IPS-11a (cell line): ENCODE measurements at regions not wholly inside any gene's neighbourhood (a gene's known extent, or its start where the extent isn't known, plus 50 kb on each side); places are given as distances from the start of the nearest gene placed in this dataset.
"Not testable (repeated sequence)": the region's sequence is repeated elsewhere in the genome, so short reads cannot be mapped to it uniquely, and the experiment has no call there.

Source experiments
- H3K4me3 ChIP-seq: one replicate; pipeline ENCODE4 v1.5.1; 2013; ENCODE audit warnings: low read depth, low read length, control low read depth

- H3K4me3 ChIP-seq = no peak overlapping the region
Observed at GRCh38 chr13:54387625-54388024, 1359.0 kb downstream of the OLFM4 start.

GRCh38 chr13:54390841-54391240 lies 1362.2 kb downstream of the OLFM4 start:
- no peak overlapping the region for H3K4me3 ChIP-seq

GRCh38 chr13:54394085-54394700 lies 1365.6 kb downstream of the OLFM4 start:
- no peak overlapping the region for H3K4me3 ChIP-seq

- no peak overlapping the region for H3K4me3 ChIP-seq
Observed at GRCh38 chr13:54394908-54395307, 1366.3 kb downstream of the OLFM4 start.

- H3K4me3 ChIP-seq = no peak overlapping the region
Observed at GRCh38 chr13:54402495-54402894, 1373.9 kb downstream of the OLFM4 start.

GRCh38 chr13:54415753-54416366 lies 1387.2 kb downstream of the OLFM4 start:
- no peak overlapping the region for H3K4me3 ChIP-seq

- not testable (repeated sequence) for H3K4me3 ChIP-seq
Observed at GRCh38 chr13:54422946-54423345, 1394.3 kb downstream of the OLFM4 start.

GRCh38 chr13:54424344-54424743 lies 1395.7 kb downstream of the OLFM4 start:
- no peak overlapping the region for H3K4me3 ChIP-seq

- no peak overlapping the region for H3K4me3 ChIP-seq
Observed at GRCh38 chr13:54433493-54434206, 1405.0 kb downstream of the OLFM4 start.

GRCh38 chr13:54440853-54441400 lies 1412.3 kb downstream of the OLFM4 start:
- H3K4me3 ChIP-seq = not testable (repeated sequence)

- no peak overlapping the region for H3K4me3 ChIP-seq
Observed at GRCh38 chr13:54445453-54445852, 1416.8 kb downstream of the OLFM4 start.

- no peak overlapping the region for H3K4me3 ChIP-seq
Observed at GRCh38 chr13:54445865-54446264, 1417.3 kb downstream of the OLFM4 start.

GRCh38 chr13:54449922-54450321 lies 1421.3 kb downstream of the OLFM4 start:
- no peak overlapping the region for H3K4me3 ChIP-seq

- H3K4me3 ChIP-seq = no peak overlapping the region
Observed at GRCh38 chr13:54484166-54484565, 1455.6 kb downstream of the OLFM4 start.

- H3K4me3 ChIP-seq = no peak overlapping the region
Observed at GRCh38 chr13:54486421-54487166, 1458.0 kb downstream of the OLFM4 start.

- no peak overlapping the region for H3K4me3 ChIP-seq
Observed at GRCh38 chr13:54489359-54489758, 1460.7 kb downstream of the OLFM4 start.

- no peak overlapping the region for H3K4me3 ChIP-seq
Observed at GRCh38 chr13:54492995-54493394, 1464.4 kb downstream of the OLFM4 start.

GRCh38 chr13:54511366-54511765 lies 1482.8 kb downstream of the OLFM4 start:
- H3K4me3 ChIP-seq = no peak overlapping the region

GRCh38 chr13:54513254-54513653 lies 1484.6 kb downstream of the OLFM4 start:
- H3K4me3 ChIP-seq = no peak overlapping the region

GRCh38 chr13:54536112-54536511 lies 1507.5 kb downstream of the OLFM4 start:
- H3K4me3 ChIP-seq = no peak overlapping the region

GRCh38 chr13:54563286-54563685 lies 1534.7 kb downstream of the OLFM4 start:
- H3K4me3 ChIP-seq = no peak overlapping the region
